CD14-positive monocyte (primary cell): ENCODE measurements at regions not wholly inside any gene's neighbourhood (a gene's known extent, or its start where the extent isn't known, plus 50 kb on each side); places are given as distances from the start of the nearest gene placed in this dataset.

Experiments
- DNase-seq, 3 donors: peaks; one replicate each; pipeline ENCODE4 v3.0.0-alpha.2; 2011 to 2022
- H2AFZ ChIP-seq: 2 replicates; pipeline ENCODE4 v1.6.0; 2012; ENCODE audit warnings: mild to moderate bottlenecking, low read depth, low read length, inconsistent platforms; ENCODE audit not compliant: insufficient read depth, poor library complexity, severe bottlenecking
- H3K27ac ChIP-seq, 2 donors: 1 replicate in 1 of 2; 2 replicates in 1 of 2; pipeline ENCODE4 v1.5.1; 2012 to 2013; ENCODE audit warnings: low read length in 2 of 2, control low read depth in 1 of 2, inconsistent platforms in 1 of 2, low read depth in 1 of 2, mild to moderate bottlenecking in 1 of 2
- H3K27me3 ChIP-seq, 2 donors: one replicate each; pipeline versions ENCODE4 v1.6.0 to v1.6.1; 2011 to 2013; ENCODE audit warnings: low read length in 2 of 2; ENCODE audit not compliant: control insufficient read depth in 2 of 2, insufficient read depth in 2 of 2
- H3K36me3 ChIP-seq, 2 donors: replicated peaks in 1 of 2; 1 replicate in 1 of 2; 2 replicates in 1 of 2; pipeline versions ENCODE4 v1.5.1 to v1.6.1; 2012 to 2013; ENCODE audit warnings: low read length in 2 of 2, control low read depth in 1 of 2, inconsistent platforms in 1 of 2, mild to moderate bottlenecking in 1 of 2; ENCODE audit not compliant: insufficient read depth in 2 of 2, control insufficient read depth in 1 of 2
- H3K4me1 ChIP-seq, 2 donors: 1 replicate in 1 of 2; 2 replicates in 1 of 2; pipeline versions ENCODE4 v1.5.1 to v1.6.1; 2012 to 2013; ENCODE audit warnings: low read length in 2 of 2, control low read depth in 1 of 2, inconsistent platforms in 1 of 2, mild to moderate bottlenecking in 1 of 2, moderate library complexity in 1 of 2; ENCODE audit not compliant: insufficient read depth in 2 of 2, control insufficient read depth in 1 of 2
- H3K4me2 ChIP-seq: replicated peaks from 2 replicates; pipeline ENCODE3; 2012; ENCODE audit warnings: low read length, moderate library complexity, mild to moderate bottlenecking; ENCODE audit not compliant: poor library complexity, severe bottlenecking; ENCODE audit errors: extremely low read depth
- H3K4me3 ChIP-seq, 3 experiments: fragments of 200-600 bp in 1 of 3; sonication (generic) in 1 of 3; replicated peaks in 1 of 3; 1 replicate in 2 of 3; 2 replicates in 1 of 3; pipeline ENCODE4 v1.5.1; 2011 to 2013; ENCODE audit warnings: low read length in 3 of 3, mild to moderate bottlenecking in 3 of 3, control low read depth in 2 of 3, low read depth in 2 of 3, inconsistent platforms in 1 of 3, moderate library complexity in 1 of 3
- H3K79me2 ChIP-seq: 2 replicates; pipeline ENCODE4 v1.6.0; 2012; ENCODE audit warnings: mild to moderate bottlenecking, control low read depth, inconsistent platforms, low read length, moderate library complexity; ENCODE audit not compliant: insufficient read depth
- H3K9ac ChIP-seq: 2 replicates; pipeline ENCODE4 v1.6.0; 2017; ENCODE audit warnings: low read length, mild to moderate bottlenecking; ENCODE audit not compliant: insufficient read depth, poor library complexity, severe bottlenecking
- H3K9me3 ChIP-seq, 2 donors: replicated peaks in 1 of 2; 1 replicate in 1 of 2; 2 replicates in 1 of 2; pipeline versions ENCODE4 v1.5.1 to v1.6.1; 2012 to 2013; ENCODE audit warnings: low read length in 2 of 2, control low read depth in 1 of 2; ENCODE audit not compliant: control insufficient read depth in 1 of 2, insufficient read depth in 1 of 2
- H4K20me1 ChIP-seq: 2 replicates; pipeline ENCODE4 v1.6.0; 2012; ENCODE audit warnings: mild to moderate bottlenecking, low read length, control low read depth, moderate library complexity; ENCODE audit not compliant: insufficient read depth
- H3K27ac Mint-ChIP-seq, 7 donors: one replicate each; pipeline ENCODE4 v1.8.0; 2020; ENCODE audit warnings: mild to moderate bottlenecking in 7 of 7, mixed read lengths in 7 of 7, moderate library complexity in 6 of 7, inconsistent platforms in 2 of 7
- H3K27me3 Mint-ChIP-seq, 3 donors: one replicate each; pipeline ENCODE4 v1.8.0; 2021 to 2022; ENCODE audit warnings: low read depth in 3 of 3, mild to moderate bottlenecking in 3 of 3, mixed read lengths in 3 of 3, moderate library complexity in 3 of 3, inconsistent platforms in 1 of 3
- H3K36me3 Mint-ChIP-seq, 2 donors: one replicate each; pipeline ENCODE4 v1.8.0; 2020; ENCODE audit warnings: mixed read lengths in 2 of 2, inconsistent platforms in 1 of 2, mild to moderate bottlenecking in 1 of 2
- H3K4me1 Mint-ChIP-seq: one replicate; pipeline ENCODE4 v1.8.0; 2020; ENCODE audit warnings: mild to moderate bottlenecking, mixed read lengths
- H3K4me3 Mint-ChIP-seq, 2 donors: one replicate each; pipeline ENCODE4 v1.8.0; 2020; ENCODE audit warnings: mild to moderate bottlenecking in 2 of 2, mixed read lengths in 2 of 2, moderate library complexity in 1 of 2
- H3K9me3 Mint-ChIP-seq, 7 donors: one replicate each; pipeline ENCODE4 v1.8.0; 2020 to 2022; ENCODE audit warnings: mixed read lengths in 7 of 7, mild to moderate bottlenecking in 6 of 7, moderate library complexity in 6 of 7, inconsistent platforms in 2 of 7
- WGBS: methylation state at CpG from one replicate; pipeline ENCODE4 v1.1.5; 2013; ENCODE audit warnings: missing lambda C conversion rate; ENCODE audit not compliant: insufficient coverage; 5-methylcytosine and 5-hydroxymethylcytosine counted together
- intact Hi-C, 2 donors: fragments of 100-400 bp; cut with micrococcal nuclease; formaldehyde crosslinking; loops; one replicate each; pipeline versions ENCODE4 v1.15.0 to v1.15.1; 2023
- TF ChIP-seq, protein P1 (sequence below): fragments of 200-600 bp; IDR thresholded peaks from one replicate; pipeline ENCODE4 v1.8.0; 2022; ENCODE audit warnings: antibody characterized with exemption, mild to moderate bottlenecking

DNA sequence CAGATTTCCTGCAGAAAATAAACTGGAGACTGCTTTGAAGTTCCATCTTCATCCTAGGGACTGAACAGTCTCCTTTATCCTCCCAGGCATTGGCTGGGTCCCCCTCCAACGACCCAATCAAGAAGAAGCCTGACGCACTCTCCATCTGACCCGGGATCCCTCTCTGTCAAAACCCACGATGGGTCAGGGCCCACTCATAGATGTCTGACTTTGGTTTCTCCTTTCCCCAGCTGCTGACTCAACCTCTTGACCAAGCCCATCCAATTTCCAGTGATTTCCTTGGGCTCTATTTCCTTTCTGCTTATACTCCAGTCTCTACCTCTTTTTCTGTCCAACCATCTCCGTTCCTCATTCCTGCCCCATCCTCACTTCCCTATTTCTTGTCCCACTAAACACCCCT is 189.7 kb downstream of the MIAT start:
- Histone ChIP-seq H3K27ac (no peak overlapping the region), H3K4me2 (no peak overlapping the region), H3K9me3 (no peaks in the 10 kb centered on the region), H4K20me1 (no peaks in the 10 kb centered on the region), H3K4me3 (no peak overlapping the region), H3K36me3 (no peaks in the 10 kb centered on the region), H3K9ac (no peak overlapping the region), H3K27me3 (no peaks in the 10 kb centered on the region), H3K4me1 (peaks cover 4 to 6% of the 10 kb centered on the region in 2 donors), H3K79me2 (no peaks in the 10 kb centered on the region), H2AFZ (no peak overlapping the region)
- TF ChIP-seq, protein P1, sequence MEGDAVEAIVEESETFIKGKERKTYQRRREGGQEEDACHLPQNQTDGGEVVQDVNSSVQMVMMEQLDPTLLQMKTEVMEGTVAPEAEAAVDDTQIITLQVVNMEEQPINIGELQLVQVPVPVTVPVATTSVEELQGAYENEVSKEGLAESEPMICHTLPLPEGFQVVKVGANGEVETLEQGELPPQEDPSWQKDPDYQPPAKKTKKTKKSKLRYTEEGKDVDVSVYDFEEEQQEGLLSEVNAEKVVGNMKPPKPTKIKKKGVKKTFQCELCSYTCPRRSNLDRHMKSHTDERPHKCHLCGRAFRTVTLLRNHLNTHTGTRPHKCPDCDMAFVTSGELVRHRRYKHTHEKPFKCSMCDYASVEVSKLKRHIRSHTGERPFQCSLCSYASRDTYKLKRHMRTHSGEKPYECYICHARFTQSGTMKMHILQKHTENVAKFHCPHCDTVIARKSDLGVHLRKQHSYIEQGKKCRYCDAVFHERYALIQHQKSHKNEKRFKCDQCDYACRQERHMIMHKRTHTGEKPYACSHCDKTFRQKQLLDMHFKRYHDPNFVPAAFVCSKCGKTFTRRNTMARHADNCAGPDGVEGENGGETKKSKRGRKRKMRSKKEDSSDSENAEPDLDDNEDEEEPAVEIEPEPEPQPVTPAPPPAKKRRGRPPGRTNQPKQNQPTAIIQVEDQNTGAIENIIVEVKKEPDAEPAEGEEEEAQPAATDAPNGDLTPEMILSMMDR = no peak
- Mint-ChIP-seq H3K27ac (no peak overlapping the region), H3K4me1 (peaks cover 20% of the 10 kb centered on the region), H3K27me3 (peaks cover 0 to 3% (median 2%) of the 10 kb centered on the region in 3 donors), H3K9me3 (peaks cover 0 to 2% (median 0%) of the 10 kb centered on the region in 7 donors), H3K4me3 (no peak overlapping the region), H3K36me3 (no peaks in the 10 kb centered on the region)
- no peak for DNase-seq
- 52% methylated on average over 5 of the region's 5 CpGs for WGBS
- intact Hi-C loops = no loop called here

DNA sequence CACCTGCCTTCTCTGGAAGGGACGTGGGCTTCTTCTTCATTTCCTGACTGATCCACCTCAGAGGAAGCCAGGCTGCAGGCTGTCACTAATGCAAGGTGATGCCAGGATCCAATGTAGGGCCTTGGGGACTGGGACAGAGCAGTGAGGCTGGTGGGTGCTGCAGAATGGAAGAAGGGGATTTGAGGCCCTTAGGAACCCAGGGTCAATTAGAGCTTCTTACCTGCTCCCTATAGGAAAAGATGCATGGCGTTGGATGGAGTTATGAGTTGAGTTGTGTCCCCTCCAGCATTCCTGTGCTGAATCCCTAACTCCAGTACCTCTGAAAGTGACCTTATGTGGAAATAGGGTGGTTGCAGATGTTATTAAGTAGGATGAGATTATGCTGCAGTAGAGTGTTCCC is 190.4 kb downstream of the MIAT start:
- H3K27me3 Mint-ChIP-seq = peaks cover 0 to 4% (median 3%) of the 10 kb centered on the region in 3 donors
- Histone ChIP-seq H3K36me3 (no peaks in the 10 kb centered on the region), H4K20me1 (no peaks in the 10 kb centered on the region), H3K4me3 (no peak overlapping the region), H3K27me3 (no peaks in the 10 kb centered on the region), H3K79me2 (no peaks in the 10 kb centered on the region), H3K9ac (no peak overlapping the region), H3K27ac (no peak overlapping the region), H3K9me3 (no peaks in the 10 kb centered on the region), H2AFZ (no peak overlapping the region), H3K4me2 (no peak overlapping the region), H3K4me1 (peaks cover 4 to 6% of the 10 kb centered on the region in 2 donors)
- no peak overlapping the region for H3K4me3 Mint-ChIP-seq
- H3K36me3 Mint-ChIP-seq = no peaks in the 10 kb centered on the region
- H3K27ac Mint-ChIP-seq = no peak overlapping the region
- no peak for DNase-seq
- H3K9me3 Mint-ChIP-seq = peaks cover 0 to 2% (median 0%) of the 10 kb centered on the region in 7 donors
- no CpG with 5 or more reads among the region's 2 CpGs for WGBS
- TF ChIP-seq, protein P1 = no peak
- intact Hi-C loops = no loop called here
- peaks cover 20% of the 10 kb centered on the region for H3K4me1 Mint-ChIP-seq
